ENCODE measurements at regions not wholly inside any gene's neighbourhood (a gene's known extent, or its start where the extent isn't known, plus 50 kb on each side); places are given as distances from the start of the nearest gene placed in this dataset.

DNA sequence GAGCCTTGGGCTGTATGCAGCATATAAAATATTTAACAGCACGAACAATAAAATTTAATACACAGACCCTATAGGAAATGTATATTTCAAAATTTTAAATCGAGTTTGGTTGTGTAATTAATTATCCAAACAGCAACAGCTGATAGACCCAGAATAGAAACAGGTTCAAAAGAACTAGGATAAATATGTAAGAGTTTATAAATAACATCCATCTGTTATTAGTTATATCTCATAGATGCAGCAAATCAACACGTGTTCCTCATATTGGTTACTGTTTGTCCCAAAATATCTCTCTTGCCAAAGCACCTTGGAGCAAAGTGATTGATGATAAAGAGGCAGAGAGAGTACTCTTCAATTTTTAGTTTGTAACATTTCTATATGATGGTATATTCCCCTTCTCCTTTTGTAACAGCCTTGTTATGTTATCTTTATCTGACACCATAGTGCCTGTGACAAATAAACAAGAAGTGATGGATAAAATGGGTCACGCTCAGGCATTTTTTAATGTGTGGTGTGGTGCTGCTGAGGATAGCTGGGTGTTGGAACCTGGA, 260.6 kb upstream of the NBEA start:
- no peak for DNase-seq
- no peak overlapping the region for H3K27ac ChIP-seq
- no peaks in the 10 kb centered on the region for H3K4me1 ChIP-seq
- no peaks in the 10 kb centered on the region for H3K27me3 ChIP-seq
- TF ChIP-seq, protein P1, sequence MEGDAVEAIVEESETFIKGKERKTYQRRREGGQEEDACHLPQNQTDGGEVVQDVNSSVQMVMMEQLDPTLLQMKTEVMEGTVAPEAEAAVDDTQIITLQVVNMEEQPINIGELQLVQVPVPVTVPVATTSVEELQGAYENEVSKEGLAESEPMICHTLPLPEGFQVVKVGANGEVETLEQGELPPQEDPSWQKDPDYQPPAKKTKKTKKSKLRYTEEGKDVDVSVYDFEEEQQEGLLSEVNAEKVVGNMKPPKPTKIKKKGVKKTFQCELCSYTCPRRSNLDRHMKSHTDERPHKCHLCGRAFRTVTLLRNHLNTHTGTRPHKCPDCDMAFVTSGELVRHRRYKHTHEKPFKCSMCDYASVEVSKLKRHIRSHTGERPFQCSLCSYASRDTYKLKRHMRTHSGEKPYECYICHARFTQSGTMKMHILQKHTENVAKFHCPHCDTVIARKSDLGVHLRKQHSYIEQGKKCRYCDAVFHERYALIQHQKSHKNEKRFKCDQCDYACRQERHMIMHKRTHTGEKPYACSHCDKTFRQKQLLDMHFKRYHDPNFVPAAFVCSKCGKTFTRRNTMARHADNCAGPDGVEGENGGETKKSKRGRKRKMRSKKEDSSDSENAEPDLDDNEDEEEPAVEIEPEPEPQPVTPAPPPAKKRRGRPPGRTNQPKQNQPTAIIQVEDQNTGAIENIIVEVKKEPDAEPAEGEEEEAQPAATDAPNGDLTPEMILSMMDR (IDR thresholded peaks at IDR 0.05) = no peak
- no peak for TF ChIP-seq POLR2A (IDR thresholded peaks at IDR 0.05)
- H3K9me3 ChIP-seq = no peaks in the 10 kb centered on the region
- H3K4me3 ChIP-seq = no peak overlapping the region
- H3K36me3 ChIP-seq = no peaks in the 10 kb centered on the region

DNA sequence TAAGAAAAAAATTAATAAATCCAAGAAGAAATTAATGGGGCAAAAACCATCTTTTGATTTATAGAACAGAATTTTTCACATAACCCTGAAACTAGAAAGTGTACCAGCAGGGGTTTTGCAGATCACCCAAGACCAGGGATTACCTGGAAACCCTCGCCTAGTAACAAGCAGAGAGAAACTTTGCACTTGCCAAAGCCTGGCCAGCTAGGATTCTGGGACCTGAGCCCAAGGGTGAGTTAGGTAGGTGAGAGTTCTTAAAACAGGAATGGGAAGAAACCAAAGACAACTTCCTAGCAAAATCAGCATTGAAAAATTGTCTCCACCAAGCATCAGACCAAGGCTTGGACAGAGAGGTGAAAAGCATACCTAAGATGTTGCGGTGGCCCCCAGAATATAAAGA, 247.0 kb upstream of the NBEA start:
- H3K36me3 ChIP-seq = no peaks in the 10 kb centered on the region
- H3K4me1 ChIP-seq = no peaks in the 10 kb centered on the region
- no peaks in the 10 kb centered on the region for H3K9me3 ChIP-seq
- no peak overlapping the region for H3K4me3 ChIP-seq
- no peak overlapping the region for H3K27ac ChIP-seq
- H3K27me3 ChIP-seq = no peaks in the 10 kb centered on the region
- no peak for DNase-seq
- TF ChIP-seq POLR2A (IDR thresholded peaks at IDR 0.05) = no peak
- TF ChIP-seq, protein P1 (IDR thresholded peaks at IDR 0.05) = no peak

DNA sequence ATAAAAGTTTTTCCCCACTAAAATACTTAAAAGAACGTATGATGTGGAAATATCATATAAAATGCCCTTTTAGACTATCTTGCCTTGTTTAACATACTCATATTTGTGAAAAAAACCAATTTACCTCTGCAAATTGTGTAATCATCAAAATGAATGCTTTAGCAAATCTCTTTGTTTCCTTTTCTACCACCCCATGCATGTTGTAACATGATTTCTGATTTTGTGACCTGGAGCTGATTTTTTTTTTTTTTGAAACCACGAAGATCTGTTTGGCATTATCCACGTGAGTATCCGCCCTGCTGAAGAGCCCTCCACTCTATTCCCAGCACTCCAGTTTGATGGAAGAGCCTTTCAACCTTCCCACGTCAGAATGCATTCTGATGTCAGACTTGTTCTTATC, 245.8 kb upstream of the NBEA start:
- DNase-seq = no peak
- Histone ChIP-seq H3K27ac (no peak overlapping the region), H3K36me3 (no peaks in the 10 kb centered on the region), H3K4me1 (no peaks in the 10 kb centered on the region), H3K27me3 (no peaks in the 10 kb centered on the region), H3K9me3 (no peaks in the 10 kb centered on the region), H3K4me3 (no peak overlapping the region)
- no peak for TF ChIP-seq POLR2A (IDR thresholded peaks at IDR 0.05)
- TF ChIP-seq, protein P1 (IDR thresholded peaks at IDR 0.05) = no peak

DNA sequence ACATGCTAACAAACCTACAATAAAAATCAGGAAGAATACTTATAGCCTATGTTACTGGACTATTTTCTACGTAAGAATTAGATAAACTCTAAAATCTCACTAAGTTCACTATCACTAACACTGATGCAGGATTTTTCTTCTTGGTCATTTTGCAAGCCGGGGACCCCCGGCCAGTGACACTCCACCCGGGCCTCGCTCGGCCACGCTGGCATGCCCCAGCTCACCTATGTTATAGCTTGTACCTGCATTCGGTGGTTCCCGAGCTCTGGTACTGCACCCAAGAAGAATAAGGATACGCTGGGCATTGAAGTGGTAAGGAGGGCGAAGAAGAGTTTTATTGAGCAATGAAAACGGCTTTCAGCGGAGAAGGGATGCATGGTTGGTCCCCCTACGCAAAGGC, 245.3 kb upstream of the NBEA start:
- no peak for TF ChIP-seq POLR2A (IDR thresholded peaks at IDR 0.05)
- TF ChIP-seq, protein P1 (IDR thresholded peaks at IDR 0.05) = no peak
- no peaks in the 10 kb centered on the region for H3K27me3 ChIP-seq
- no peak overlapping the region for H3K27ac ChIP-seq
- no peaks in the 10 kb centered on the region for H3K4me1 ChIP-seq
- no peak for DNase-seq
- H3K9me3 ChIP-seq = no peaks in the 10 kb centered on the region
- H3K36me3 ChIP-seq = no peaks in the 10 kb centered on the region
- no peak overlapping the region for H3K4me3 ChIP-seq

DNA sequence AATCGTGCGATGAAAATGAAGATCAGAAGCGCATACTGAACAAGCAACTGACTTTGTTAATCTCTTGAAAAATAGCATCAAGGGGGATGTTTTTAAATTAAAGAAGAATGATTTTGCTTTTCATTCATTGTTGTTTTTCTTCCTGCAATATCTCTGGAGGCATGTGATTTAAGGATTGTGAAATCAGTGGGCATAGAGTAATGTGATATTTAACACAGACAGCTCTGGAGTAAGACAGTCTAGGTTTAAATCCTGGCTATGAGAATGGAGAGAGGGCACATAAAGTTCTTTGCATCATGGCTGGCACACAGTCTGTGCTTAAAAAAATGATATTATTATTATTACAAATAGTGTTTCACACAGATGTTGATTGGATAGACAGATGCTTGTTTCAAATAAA, 243.1 kb upstream of the NBEA start:
- Histone ChIP-seq H3K9me3 (no peaks in the 10 kb centered on the region), H3K4me1 (no peaks in the 10 kb centered on the region), H3K36me3 (no peaks in the 10 kb centered on the region), H3K27me3 (no peaks in the 10 kb centered on the region), H3K4me3 (no peak overlapping the region), H3K27ac (no peak overlapping the region)
- TF ChIP-seq POLR2A (IDR thresholded peaks at IDR 0.05) = no peak
- TF ChIP-seq, protein P1 (IDR thresholded peaks at IDR 0.05) = no peak
- DNase-seq = no peak

DNA sequence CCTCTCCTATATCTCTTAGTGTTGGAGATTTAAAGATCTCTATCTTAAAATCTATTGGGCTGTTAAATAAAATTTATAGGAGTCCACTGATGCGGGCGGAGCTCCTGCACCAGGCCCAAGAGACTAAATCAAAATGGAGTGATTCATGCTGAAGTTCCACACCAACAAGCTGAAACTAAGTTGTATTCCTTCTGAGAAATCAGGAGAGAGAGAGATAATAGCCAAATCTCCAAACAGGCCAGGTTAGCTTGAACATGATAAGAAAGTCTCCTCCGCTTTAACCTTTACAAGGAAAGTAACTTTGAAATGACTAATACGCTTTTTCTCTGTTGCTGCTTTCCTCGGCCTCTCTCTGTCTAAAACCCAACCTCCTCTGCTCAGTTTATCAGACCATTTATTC, 241.9 kb upstream of the NBEA start:
- H3K4me1 ChIP-seq = no peaks in the 10 kb centered on the region
- H3K9me3 ChIP-seq = no peaks in the 10 kb centered on the region
- no peaks in the 10 kb centered on the region for H3K36me3 ChIP-seq
- H3K4me3 ChIP-seq = no peak overlapping the region
- no peaks in the 10 kb centered on the region for H3K27me3 ChIP-seq
- no peak overlapping the region for H3K27ac ChIP-seq
- no peak for DNase-seq
- no peak for TF ChIP-seq POLR2A (IDR thresholded peaks at IDR 0.05)
- TF ChIP-seq, protein P1 (IDR thresholded peaks at IDR 0.05) = no peak

Measured in Peyer's patch (tissue), 4 donors.